DOHH2 (cell line): ENCODE measurements at regions not wholly inside any gene's neighbourhood (a gene's known extent, or its start where the extent isn't known, plus 50 kb on each side); places are given as distances from the start of the nearest gene placed in this dataset.

Source experiments
- H3F3A ChIP-seq: fragments of 200-600 bp; sonication (generic), shearing (Covaris generic); 2 replicates; pipeline ENCODE4 v1.6.0; 2016; ENCODE audit warnings: antibody characterized with exemption, mild to moderate bottlenecking; ENCODE audit not compliant: control insufficient read depth, insufficient read depth
- H3K27ac ChIP-seq: fragments of 200-600 bp; sonication (generic); 2 replicates; pipeline ENCODE4 v1.5.1; 2014; ENCODE audit warnings: low read depth, mild to moderate bottlenecking, low read length, moderate library complexity
- H3K27me3 ChIP-seq: fragments of 200-600 bp; sonication (generic); 2 replicates; pipeline ENCODE4 v1.6.1; 2014; ENCODE audit warnings: mild to moderate bottlenecking, low read length, mixed read lengths; ENCODE audit not compliant: control insufficient read depth
- H3K36me3 ChIP-seq: fragments of 200-600 bp; sonication (generic); 2 replicates; pipeline ENCODE4 v1.6.1; 2014; ENCODE audit warnings: mild to moderate bottlenecking, low read length, moderate library complexity, mixed read lengths; ENCODE audit not compliant: control insufficient read depth
- H3K4me1 ChIP-seq: fragments of 200-600 bp; sonication (generic); 2 replicates; pipeline ENCODE4 v1.6.1; 2014; ENCODE audit warnings: mild to moderate bottlenecking, low read length, mixed read lengths; ENCODE audit not compliant: control insufficient read depth
- H3K4me2 ChIP-seq: fragments of 200-600 bp; sonication (generic); 2 replicates; pipeline ENCODE4 v1.6.0; 2014; ENCODE audit warnings: mild to moderate bottlenecking, low read length, moderate library complexity
- H3K4me3 ChIP-seq: fragments of 200-600 bp; sonication (generic); 2 replicates; pipeline ENCODE4 v1.5.1; 2014; ENCODE audit warnings: mild to moderate bottlenecking, low read length, mixed read lengths
- H3K79me2 ChIP-seq: fragments of 200-600 bp; sonication (generic); 2 replicates; pipeline ENCODE4 v1.6.1; 2014; ENCODE audit warnings: mild to moderate bottlenecking, low read length, mixed read lengths; ENCODE audit not compliant: control insufficient read depth
- H3K9me2 ChIP-seq: fragments of 200-600 bp; sonication (generic); replicated peaks from 2 replicates; pipeline ENCODE4 v1.6.1; 2014; ENCODE audit warnings: mild to moderate bottlenecking, low read length, mixed read lengths; ENCODE audit not compliant: control insufficient read depth
- H3K9me3 ChIP-seq: fragments of 200-600 bp; sonication (generic); 2 replicates; pipeline ENCODE4 v1.6.1; 2014; ENCODE audit warnings: antibody characterized with exemption, low read length, mixed read lengths; ENCODE audit not compliant: control insufficient read depth, insufficient read depth
- H4K20me1 ChIP-seq: fragments of 200-600 bp; sonication (generic); 2 replicates; pipeline ENCODE4 v1.6.0; 2014; ENCODE audit warnings: low read depth, mild to moderate bottlenecking, antibody characterized with exemption, low read length, moderate library complexity; ENCODE audit not compliant: control insufficient read depth, insufficient read depth
- EZH2phosphoT487 ChIP-seq: fragments of 200-600 bp; sonication (generic); IDR thresholded peaks from 2 replicates; pipeline ENCODE4 v1.6.1; 2017; ENCODE audit warnings: borderline replicate concordance, mild to moderate bottlenecking, antibody characterized with exemption, low read length, moderate library complexity, mixed read lengths
- TF ChIP-seq, protein P1 (sequence below): fragments of 200-600 bp; sonication (generic); IDR thresholded peaks from one replicate; pipeline ENCODE4 v1.5.1; 2014; ENCODE audit warnings: antibody characterized with exemption, mild to moderate bottlenecking, low read depth, low read length; ENCODE audit not compliant: poor library complexity, severe bottlenecking

- H3K4me3 ChIP-seq = no peak overlapping the region
- no peaks in the 10 kb centered on the region for H3K4me1 ChIP-seq
- H3K27ac ChIP-seq = no peak overlapping the region
- TF ChIP-seq, protein P1, sequence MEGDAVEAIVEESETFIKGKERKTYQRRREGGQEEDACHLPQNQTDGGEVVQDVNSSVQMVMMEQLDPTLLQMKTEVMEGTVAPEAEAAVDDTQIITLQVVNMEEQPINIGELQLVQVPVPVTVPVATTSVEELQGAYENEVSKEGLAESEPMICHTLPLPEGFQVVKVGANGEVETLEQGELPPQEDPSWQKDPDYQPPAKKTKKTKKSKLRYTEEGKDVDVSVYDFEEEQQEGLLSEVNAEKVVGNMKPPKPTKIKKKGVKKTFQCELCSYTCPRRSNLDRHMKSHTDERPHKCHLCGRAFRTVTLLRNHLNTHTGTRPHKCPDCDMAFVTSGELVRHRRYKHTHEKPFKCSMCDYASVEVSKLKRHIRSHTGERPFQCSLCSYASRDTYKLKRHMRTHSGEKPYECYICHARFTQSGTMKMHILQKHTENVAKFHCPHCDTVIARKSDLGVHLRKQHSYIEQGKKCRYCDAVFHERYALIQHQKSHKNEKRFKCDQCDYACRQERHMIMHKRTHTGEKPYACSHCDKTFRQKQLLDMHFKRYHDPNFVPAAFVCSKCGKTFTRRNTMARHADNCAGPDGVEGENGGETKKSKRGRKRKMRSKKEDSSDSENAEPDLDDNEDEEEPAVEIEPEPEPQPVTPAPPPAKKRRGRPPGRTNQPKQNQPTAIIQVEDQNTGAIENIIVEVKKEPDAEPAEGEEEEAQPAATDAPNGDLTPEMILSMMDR = no peak
- no peak for TF ChIP-seq EZH2phosphoT487
- no peaks in the 10 kb centered on the region for H4K20me1 ChIP-seq
- H3K4me2 ChIP-seq = no peak overlapping the region
- no peaks in the 10 kb centered on the region for H3K27me3 ChIP-seq
- no peaks in the 10 kb centered on the region for H3K79me2 ChIP-seq
- H3F3A ChIP-seq = no peaks in the 10 kb centered on the region
- no peaks in the 10 kb centered on the region for H3K9me2 ChIP-seq
- H3K9me3 ChIP-seq = no peaks in the 10 kb centered on the region
- H3K36me3 ChIP-seq = no peaks in the 10 kb centered on the region
Observed at GRCh38 chr6:27098956-27099355, 148.5 kb upstream of the PRSS16 start.

DNA sequence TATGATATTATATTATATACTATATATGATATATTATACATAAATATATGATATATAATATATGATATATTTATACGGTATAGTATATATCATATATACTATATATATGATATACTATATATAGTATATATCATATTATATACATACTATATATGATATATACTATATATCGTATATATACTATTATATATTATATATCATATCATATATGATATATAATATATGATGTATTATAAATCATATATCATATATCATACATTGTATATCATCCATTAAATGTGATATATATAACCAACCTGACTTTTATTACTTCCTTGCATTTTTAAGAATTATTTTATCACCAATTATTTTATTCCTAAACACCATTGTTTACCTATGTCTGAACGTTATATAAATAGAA lies 146.6 kb upstream of the PRSS16 start:
- Histone ChIP-seq H3K36me3 (no peaks in the 10 kb centered on the region), H4K20me1 (no peaks in the 10 kb centered on the region), H3K9me3 (no peaks in the 10 kb centered on the region), H3K27ac (no peak overlapping the region), H3K4me3 (no peak overlapping the region), H3K79me2 (no peaks in the 10 kb centered on the region), H3K27me3 (no peaks in the 10 kb centered on the region), H3F3A (no peaks in the 10 kb centered on the region), H3K9me2 (no peaks in the 10 kb centered on the region), H3K4me1 (no peaks in the 10 kb centered on the region), H3K4me2 (no peak overlapping the region)
- TF ChIP-seq EZH2phosphoT487 = no peak
- TF ChIP-seq, protein P1 = no peak

DNA sequence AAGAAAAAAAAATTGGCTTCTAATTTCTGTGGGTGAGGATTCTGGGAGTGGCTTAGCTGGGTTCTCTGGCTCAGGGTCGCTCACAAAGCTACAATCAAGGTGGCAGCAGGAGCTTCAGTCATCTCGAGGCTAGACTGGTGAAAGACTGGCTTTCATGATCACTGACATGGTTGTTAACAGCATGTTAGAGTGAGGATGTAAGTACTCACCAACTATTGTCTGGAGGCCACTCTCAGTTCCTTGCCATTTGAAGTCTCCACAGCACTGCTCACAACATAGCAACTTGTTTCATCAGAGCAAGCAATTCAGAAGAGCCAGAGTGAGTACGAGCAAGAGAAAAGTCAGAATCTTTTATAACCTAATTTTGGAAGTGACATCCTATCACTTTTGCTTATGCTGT lies 145.7 kb upstream of the PRSS16 start:
- Histone ChIP-seq H3K27me3 (no peaks in the 10 kb centered on the region), H3K4me1 (no peaks in the 10 kb centered on the region), H3K9me3 (no peaks in the 10 kb centered on the region), H3K9me2 (no peaks in the 10 kb centered on the region), H3K36me3 (no peaks in the 10 kb centered on the region), H4K20me1 (no peaks in the 10 kb centered on the region), H3K27ac (no peak overlapping the region), H3F3A (no peaks in the 10 kb centered on the region), H3K79me2 (no peaks in the 10 kb centered on the region), H3K4me2 (no peak overlapping the region), H3K4me3 (no peak overlapping the region)
- TF ChIP-seq EZH2phosphoT487 = no peak
- TF ChIP-seq, protein P1 = no peak

- no peak overlapping the region for H3K4me2 ChIP-seq
- no peaks in the 10 kb centered on the region for H3F3A ChIP-seq
- no peaks in the 10 kb centered on the region for H3K9me2 ChIP-seq
- no peaks in the 10 kb centered on the region for H3K27me3 ChIP-seq
- H3K27ac ChIP-seq = no peak overlapping the region
- no peaks in the 10 kb centered on the region for H3K4me1 ChIP-seq
- H3K79me2 ChIP-seq = no peaks in the 10 kb centered on the region
- H3K4me3 ChIP-seq = no peak overlapping the region
- H3K9me3 ChIP-seq = peaks cover under 1% of the 10 kb centered on the region; the same call in 1 of the 2 replicates
- no peaks in the 10 kb centered on the region for H3K36me3 ChIP-seq
- TF ChIP-seq, protein P1 = no peak
- TF ChIP-seq EZH2phosphoT487 = no peak
- H4K20me1 ChIP-seq = no peaks in the 10 kb centered on the region
Observed at GRCh38 chr6:27106382-27106781, 141.1 kb upstream of the PRSS16 start.
